ENCODE measurements at regions not wholly inside any gene's neighbourhood (a gene's known extent, or its start where the extent isn't known, plus 50 kb on each side); places are given as distances from the start of the nearest gene placed in this dataset.

DNA sequence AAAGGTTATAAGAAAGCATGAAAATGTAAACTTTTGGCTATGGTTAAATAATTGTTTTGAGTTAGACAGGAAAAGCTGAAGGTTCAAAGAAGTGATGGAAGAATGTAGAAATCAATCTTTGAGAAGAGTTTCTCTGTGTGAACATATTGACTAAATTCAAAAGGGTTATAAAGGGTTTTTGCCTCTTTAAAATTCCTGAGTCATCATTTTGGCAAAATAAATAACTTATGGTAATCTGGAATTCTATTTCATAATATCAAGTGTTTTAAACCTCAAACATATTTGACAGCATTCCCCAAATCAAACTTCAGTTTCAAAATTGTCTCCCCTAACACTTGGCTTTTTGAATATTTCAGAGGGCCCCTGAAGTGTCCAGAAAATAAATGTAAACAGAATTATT is 60.6 kb upstream of the SPINK5 start:
- TF ChIP-seq, protein P1, sequence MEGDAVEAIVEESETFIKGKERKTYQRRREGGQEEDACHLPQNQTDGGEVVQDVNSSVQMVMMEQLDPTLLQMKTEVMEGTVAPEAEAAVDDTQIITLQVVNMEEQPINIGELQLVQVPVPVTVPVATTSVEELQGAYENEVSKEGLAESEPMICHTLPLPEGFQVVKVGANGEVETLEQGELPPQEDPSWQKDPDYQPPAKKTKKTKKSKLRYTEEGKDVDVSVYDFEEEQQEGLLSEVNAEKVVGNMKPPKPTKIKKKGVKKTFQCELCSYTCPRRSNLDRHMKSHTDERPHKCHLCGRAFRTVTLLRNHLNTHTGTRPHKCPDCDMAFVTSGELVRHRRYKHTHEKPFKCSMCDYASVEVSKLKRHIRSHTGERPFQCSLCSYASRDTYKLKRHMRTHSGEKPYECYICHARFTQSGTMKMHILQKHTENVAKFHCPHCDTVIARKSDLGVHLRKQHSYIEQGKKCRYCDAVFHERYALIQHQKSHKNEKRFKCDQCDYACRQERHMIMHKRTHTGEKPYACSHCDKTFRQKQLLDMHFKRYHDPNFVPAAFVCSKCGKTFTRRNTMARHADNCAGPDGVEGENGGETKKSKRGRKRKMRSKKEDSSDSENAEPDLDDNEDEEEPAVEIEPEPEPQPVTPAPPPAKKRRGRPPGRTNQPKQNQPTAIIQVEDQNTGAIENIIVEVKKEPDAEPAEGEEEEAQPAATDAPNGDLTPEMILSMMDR (IDR thresholded peaks at IDR 0.05): no peak
- TF ChIP-seq POLR2A (IDR thresholded peaks at IDR 0.05): no peak
- no peak for TF ChIP-seq EP300 (IDR thresholded peaks at IDR 0.05)
- no peak for TF ChIP-seq POLR2AphosphoS5 (IDR thresholded peaks at IDR 0.05)

Measured in upper lobe of left lung (tissue), 4 donors.